SK-N-SH treated with all-trans-retinoic acid at 6 μM for 48 hours (cell line): ENCODE measurements at regions not wholly inside any gene's neighbourhood (a gene's known extent, or its start where the extent isn't known, plus 50 kb on each side); places are given as distances from the start of the nearest gene placed in this dataset.

Experiments used
- ATAC-seq: fragments of 200-7000 bp; cut with Tn5 transposase; 3 replicates; pipeline ENCODE4 v1.9.1; 2020; ENCODE audit warnings: mild to moderate bottlenecking, moderate library complexity
- ARNTL ChIP-seq: fragments of 450-650 bp; formaldehyde crosslinking; IDR thresholded peaks from 2 replicates; pipeline ENCODE4 v1.5.0; 2020; ENCODE audit warnings: low read depth, mild to moderate bottlenecking, moderate library complexity, borderline replicate concordance
- BACH2 ChIP-seq: fragments of 250-450 bp; sonication (Bioruptor Pico); IDR thresholded peaks from 2 replicates; pipeline ENCODE4 v1.9.0; 2021; ENCODE audit warnings: mild to moderate bottlenecking, borderline replicate concordance
- CSDC2 ChIP-seq: fragments of 250-450 bp; sonication (Bioruptor Pico); IDR thresholded peaks from 2 replicates; pipeline ENCODE4 v1.5.0; 2020; ENCODE audit warnings: mild to moderate bottlenecking, moderate library complexity
- ESRRG ChIP-seq: fragments of 250-450 bp; sonication (Bioruptor Pico); IDR thresholded peaks from 2 replicates; pipeline ENCODE4 v1.6.1; 2021; ENCODE audit warnings: mild to moderate bottlenecking
- GLIS3 ChIP-seq: fragments of 250-450 bp; sonication (Bioruptor Pico); IDR thresholded peaks from 2 replicates; pipeline ENCODE4 v1.5.0; 2020; ENCODE audit warnings: mild to moderate bottlenecking, moderate library complexity
- ISL1 ChIP-seq: fragments of 250-450 bp; sonication (Bioruptor Pico); IDR thresholded peaks from 2 replicates; pipeline ENCODE4 v2.1.2; 2022; ENCODE audit warnings: mild to moderate bottlenecking, moderate library complexity
- OSR1 ChIP-seq: fragments of 250-450 bp; sonication (Bioruptor Pico); IDR thresholded peaks from 2 replicates; pipeline ENCODE4 v1.8.0; 2022; ENCODE audit warnings: moderate library complexity, mild to moderate bottlenecking, inconsistent platforms
- PPARA ChIP-seq: fragments of 250-450 bp; sonication (Bioruptor Pico); IDR thresholded peaks from 2 replicates; pipeline ENCODE4 v1.5.0; 2020; ENCODE audit warnings: mild to moderate bottlenecking, borderline replicate concordance
- RARB ChIP-seq: fragments of 250-450 bp; sonication (Bioruptor Pico); IDR thresholded peaks from 2 replicates; pipeline ENCODE4 v1.8.0; 2021; ENCODE audit warnings: mild to moderate bottlenecking, moderate library complexity
- SNAI2 ChIP-seq: fragments of 250-450 bp; sonication (Bioruptor Pico); IDR thresholded peaks from 2 replicates; pipeline ENCODE4 v1.5.0; 2020; ENCODE audit warnings: mild to moderate bottlenecking, moderate library complexity
- TCF4 ChIP-seq: fragments of 250-450 bp; sonication (Bioruptor Pico); IDR thresholded peaks from 2 replicates; pipeline ENCODE4 v1.8.0; 2021; ENCODE audit warnings: mild to moderate bottlenecking, moderate library complexity, borderline replicate concordance
- TOX ChIP-seq: fragments of 250-450 bp; sonication (Bioruptor Pico); IDR thresholded peaks from 2 replicates; pipeline ENCODE4 v1.8.0; 2021; ENCODE audit warnings: mild to moderate bottlenecking, moderate library complexity, borderline replicate concordance
- ZC3H10 ChIP-seq: fragments of 250-450 bp; sonication (Bioruptor Pico); IDR thresholded peaks from 2 replicates; pipeline ENCODE4 v1.5.1; 2021; ENCODE audit warnings: mild to moderate bottlenecking, moderate library complexity
- ZFP3 ChIP-seq: fragments of 250-450 bp; sonication (Bioruptor Pico); IDR thresholded peaks from 2 replicates; pipeline ENCODE4 v1.5.0; 2020; ENCODE audit warnings: mild to moderate bottlenecking, moderate library complexity
- ZFP30 ChIP-seq: fragments of 450-650 bp; formaldehyde crosslinking; IDR thresholded peaks from 2 replicates; pipeline ENCODE4 v1.5.0; 2022; ENCODE audit warnings: mild to moderate bottlenecking, moderate library complexity
- ZNF565 ChIP-seq: fragments of 450-650 bp; formaldehyde crosslinking; conservative IDR thresholded peaks from 2 replicates; pipeline ENCODE4 v1.5.0; 2020; ENCODE audit warnings: low read depth, mild to moderate bottlenecking, moderate library complexity
- ZNF70 ChIP-seq: fragments of 450-650 bp; formaldehyde crosslinking; IDR thresholded peaks from 2 replicates; pipeline ENCODE4 v1.5.0; 2020; ENCODE audit warnings: mild to moderate bottlenecking, moderate library complexity
- ZNF8 ChIP-seq: fragments of 450-650 bp; formaldehyde crosslinking; IDR thresholded peaks from 2 replicates; pipeline ENCODE4 v1.5.0; 2020; ENCODE audit warnings: mild to moderate bottlenecking, moderate library complexity
- TF ChIP-seq, protein P1 (sequence below): fragments of 250-450 bp; sonication (Bioruptor Pico); IDR thresholded peaks from 2 replicates; pipeline ENCODE4 v1.5.1; 2021; ENCODE audit warnings: mild to moderate bottlenecking, moderate library complexity
- TF ChIP-seq, protein P2 (sequence below): fragments of 250-450 bp; sonication (Bioruptor Pico); IDR thresholded peaks from 2 replicates; pipeline ENCODE4 v1.8.0; 2020; ENCODE audit warnings: mild to moderate bottlenecking, moderate library complexity, borderline replicate concordance
- TF ChIP-seq, protein P3 (sequence below): fragments of 250-450 bp; sonication (Bioruptor Pico); IDR thresholded peaks from 2 replicates; pipeline ENCODE4 v1.5.0; 2020; ENCODE audit warnings: mild to moderate bottlenecking, moderate library complexity
- TF ChIP-seq, protein P4 (sequence below): fragments of 250-450 bp; sonication (Bioruptor Pico); IDR thresholded peaks from 2 replicates; pipeline ENCODE4 v1.5.1; 2020; ENCODE audit warnings: low read depth, mild to moderate bottlenecking, moderate library complexity

DNA sequence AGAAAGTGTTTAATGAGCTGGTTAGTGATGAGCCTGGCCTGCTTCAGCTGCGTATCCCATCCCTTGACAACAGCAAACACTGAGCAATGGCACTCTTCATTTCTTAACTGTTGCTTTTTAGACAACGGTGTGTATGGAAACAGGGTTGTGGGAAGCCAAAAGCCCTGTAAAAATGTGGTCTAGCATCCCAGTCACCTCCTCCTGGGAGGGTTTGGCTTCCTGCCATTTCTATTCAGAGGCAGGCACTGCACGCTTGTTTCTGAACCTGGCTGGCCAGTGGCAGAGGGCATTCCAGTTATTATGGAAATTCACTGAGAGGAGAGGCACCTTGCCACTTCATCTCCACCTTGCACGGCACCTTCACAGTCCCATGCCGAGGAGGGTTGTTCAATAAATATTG, 123.0 kb upstream of the ADARB2 start:
- TF ChIP-seq ESRRG (CRISPR knock-in tag) (no peak), ZNF8 (CRISPR knock-in tag) (no peak), ZNF70 (CRISPR knock-in tag) (no peak), ZNF565 (CRISPR knock-in tag) (no peak), TCF4 (CRISPR knock-in tag) (no peak), OSR1 (no peak), TOX (CRISPR knock-in tag) (no peak)
- TF ChIP-seq, protein P1, sequence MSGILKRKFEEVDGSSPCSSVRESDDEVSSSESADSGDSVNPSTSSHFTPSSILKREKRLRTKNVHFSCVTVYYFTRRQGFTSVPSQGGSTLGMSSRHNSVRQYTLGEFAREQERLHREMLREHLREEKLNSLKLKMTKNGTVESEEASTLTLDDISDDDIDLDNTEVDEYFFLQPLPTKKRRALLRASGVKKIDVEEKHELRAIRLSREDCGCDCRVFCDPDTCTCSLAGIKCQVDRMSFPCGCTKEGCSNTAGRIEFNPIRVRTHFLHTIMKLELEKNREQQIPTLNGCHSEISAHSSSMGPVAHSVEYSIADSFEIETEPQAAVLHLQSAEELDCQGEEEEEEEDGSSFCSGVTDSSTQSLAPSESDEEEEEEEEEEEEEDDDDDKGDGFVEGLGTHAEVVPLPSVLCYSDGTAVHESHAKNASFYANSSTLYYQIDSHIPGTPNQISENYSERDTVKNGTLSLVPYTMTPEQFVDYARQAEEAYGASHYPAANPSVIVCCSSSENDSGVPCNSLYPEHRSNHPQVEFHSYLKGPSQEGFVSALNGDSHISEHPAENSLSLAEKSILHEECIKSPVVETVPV (CRISPR knock-in tag): no peak
- TF ChIP-seq, protein P2, sequence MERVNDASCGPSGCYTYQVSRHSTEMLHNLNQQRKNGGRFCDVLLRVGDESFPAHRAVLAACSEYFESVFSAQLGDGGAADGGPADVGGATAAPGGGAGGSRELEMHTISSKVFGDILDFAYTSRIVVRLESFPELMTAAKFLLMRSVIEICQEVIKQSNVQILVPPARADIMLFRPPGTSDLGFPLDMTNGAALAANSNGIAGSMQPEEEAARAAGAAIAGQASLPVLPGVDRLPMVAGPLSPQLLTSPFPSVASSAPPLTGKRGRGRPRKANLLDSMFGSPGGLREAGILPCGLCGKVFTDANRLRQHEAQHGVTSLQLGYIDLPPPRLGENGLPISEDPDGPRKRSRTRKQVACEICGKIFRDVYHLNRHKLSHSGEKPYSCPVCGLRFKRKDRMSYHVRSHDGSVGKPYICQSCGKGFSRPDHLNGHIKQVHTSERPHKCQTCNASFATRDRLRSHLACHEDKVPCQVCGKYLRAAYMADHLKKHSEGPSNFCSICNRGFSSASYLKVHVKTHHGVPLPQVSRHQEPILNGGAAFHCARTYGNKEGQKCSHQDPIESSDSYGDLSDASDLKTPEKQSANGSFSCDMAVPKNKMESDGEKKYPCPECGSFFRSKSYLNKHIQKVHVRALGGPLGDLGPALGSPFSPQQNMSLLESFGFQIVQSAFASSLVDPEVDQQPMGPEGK (CRISPR knock-in tag): no peak
- TF ChIP-seq, protein P3, sequence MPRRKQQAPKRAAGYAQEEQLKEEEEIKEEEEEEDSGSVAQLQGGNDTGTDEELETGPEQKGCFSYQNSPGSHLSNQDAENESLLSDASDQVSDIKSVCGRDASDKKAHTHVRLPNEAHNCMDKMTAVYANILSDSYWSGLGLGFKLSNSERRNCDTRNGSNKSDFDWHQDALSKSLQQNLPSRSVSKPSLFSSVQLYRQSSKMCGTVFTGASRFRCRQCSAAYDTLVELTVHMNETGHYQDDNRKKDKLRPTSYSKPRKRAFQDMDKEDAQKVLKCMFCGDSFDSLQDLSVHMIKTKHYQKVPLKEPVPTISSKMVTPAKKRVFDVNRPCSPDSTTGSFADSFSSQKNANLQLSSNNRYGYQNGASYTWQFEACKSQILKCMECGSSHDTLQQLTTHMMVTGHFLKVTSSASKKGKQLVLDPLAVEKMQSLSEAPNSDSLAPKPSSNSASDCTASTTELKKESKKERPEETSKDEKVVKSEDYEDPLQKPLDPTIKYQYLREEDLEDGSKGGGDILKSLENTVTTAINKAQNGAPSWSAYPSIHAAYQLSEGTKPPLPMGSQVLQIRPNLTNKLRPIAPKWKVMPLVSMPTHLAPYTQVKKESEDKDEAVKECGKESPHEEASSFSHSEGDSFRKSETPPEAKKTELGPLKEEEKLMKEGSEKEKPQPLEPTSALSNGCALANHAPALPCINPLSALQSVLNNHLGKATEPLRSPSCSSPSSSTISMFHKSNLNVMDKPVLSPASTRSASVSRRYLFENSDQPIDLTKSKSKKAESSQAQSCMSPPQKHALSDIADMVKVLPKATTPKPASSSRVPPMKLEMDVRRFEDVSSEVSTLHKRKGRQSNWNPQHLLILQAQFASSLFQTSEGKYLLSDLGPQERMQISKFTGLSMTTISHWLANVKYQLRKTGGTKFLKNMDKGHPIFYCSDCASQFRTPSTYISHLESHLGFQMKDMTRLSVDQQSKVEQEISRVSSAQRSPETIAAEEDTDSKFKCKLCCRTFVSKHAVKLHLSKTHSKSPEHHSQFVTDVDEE: no peak
- TF ChIP-seq, protein P4, sequence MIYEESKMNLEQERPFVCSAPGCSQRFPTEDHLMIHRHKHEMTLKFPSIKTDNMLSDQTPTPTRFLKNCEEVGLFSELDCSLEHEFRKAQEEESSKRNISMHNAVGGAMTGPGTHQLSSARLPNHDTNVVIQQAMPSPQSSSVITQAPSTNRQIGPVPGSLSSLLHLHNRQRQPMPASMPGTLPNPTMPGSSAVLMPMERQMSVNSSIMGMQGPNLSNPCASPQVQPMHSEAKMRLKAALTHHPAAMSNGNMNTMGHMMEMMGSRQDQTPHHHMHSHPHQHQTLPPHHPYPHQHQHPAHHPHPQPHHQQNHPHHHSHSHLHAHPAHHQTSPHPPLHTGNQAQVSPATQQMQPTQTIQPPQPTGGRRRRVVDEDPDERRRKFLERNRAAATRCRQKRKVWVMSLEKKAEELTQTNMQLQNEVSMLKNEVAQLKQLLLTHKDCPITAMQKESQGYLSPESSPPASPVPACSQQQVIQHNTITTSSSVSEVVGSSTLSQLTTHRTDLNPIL (CRISPR knock-in tag): no peak
- ATAC-seq: no peak

DNA sequence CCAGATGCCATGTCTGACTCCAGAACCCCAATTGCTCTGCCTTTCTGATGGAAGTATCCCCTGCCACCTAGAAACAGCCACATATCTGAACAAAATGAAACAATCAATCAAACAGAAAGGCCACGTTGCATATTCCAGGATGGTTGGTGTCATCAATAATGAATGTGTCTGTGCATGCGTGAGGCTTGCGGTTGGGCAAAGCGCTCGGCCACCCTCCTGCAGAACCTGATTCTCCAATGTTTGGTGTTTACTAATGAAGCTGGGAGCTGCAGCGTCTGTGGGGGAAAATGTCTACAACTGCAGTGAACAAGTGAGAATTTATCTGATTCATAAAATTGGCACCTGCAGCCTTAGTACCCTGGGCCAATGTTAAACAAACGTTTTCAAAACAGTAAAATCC, 121.2 kb upstream of the ADARB2 start:
- TF ChIP-seq ESRRG (CRISPR knock-in tag) (no peak), PPARA (CRISPR knock-in tag) (no peak), RARB (CRISPR knock-in tag) (no peak), ARNTL (CRISPR knock-in tag) (no peak), ZFP3 (CRISPR knock-in tag) (no peak)
- no peak for ATAC-seq

DNA sequence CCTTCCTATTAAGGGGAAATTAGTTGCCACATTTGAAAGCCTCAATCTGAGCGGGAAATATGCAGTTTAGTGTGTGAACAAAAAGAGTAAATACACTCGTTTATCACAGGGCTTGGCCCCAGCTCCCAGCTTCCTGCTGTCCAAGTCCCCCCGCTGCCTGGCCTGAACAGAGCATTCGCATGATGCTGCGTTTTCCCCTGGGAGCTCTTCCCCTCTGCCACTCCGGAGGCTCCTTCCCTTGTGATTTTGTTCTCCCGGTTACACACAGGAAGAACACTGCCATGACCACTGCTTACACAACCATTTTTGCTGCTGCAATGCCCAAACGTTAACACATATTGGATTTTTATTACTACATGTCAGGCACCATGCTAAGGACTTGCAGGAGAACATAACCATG, 120.7 kb upstream of the ADARB2 start:
- no peak for TF ChIP-seq PPARA (CRISPR knock-in tag)
- no peak for ATAC-seq

DNA sequence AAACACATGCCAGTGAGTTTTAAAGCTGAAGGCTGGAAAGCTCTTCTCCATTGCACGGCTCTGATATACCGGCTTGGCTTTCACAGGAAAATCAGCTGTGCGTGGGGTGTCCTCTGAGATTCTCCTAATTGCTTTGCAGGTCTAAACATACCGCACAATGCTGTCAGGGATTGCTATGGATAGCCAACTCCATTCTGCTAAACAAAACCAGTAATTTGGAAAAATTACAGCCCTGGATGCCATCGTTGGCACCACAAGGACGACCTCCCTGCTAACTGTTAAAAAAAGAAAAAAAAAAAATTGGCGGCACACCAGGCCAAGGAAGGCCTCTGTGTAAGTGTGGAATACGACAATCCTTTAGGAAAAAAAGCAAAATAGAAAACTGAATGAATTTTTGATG, 118.6 kb upstream of the ADARB2 start:
- ATAC-seq: no peak
- TF ChIP-seq SNAI2 (CRISPR knock-in tag): no peak
- TF ChIP-seq TOX (CRISPR knock-in tag): no peak
- TF ChIP-seq OSR1: no peak
- no peak for TF ChIP-seq ZNF565 (CRISPR knock-in tag)
- TF ChIP-seq ZFP30 (CRISPR knock-in tag): no peak
- no peak for TF ChIP-seq ESRRG (CRISPR knock-in tag)
- TF ChIP-seq ZNF70 (CRISPR knock-in tag): no peak
- no peak for TF ChIP-seq GLIS3
- TF ChIP-seq PPARA (CRISPR knock-in tag): no peak
- TF ChIP-seq, protein P3: no peak
- TF ChIP-seq, protein P2 (CRISPR knock-in tag): no peak
- TF ChIP-seq ZC3H10 (CRISPR knock-in tag): no peak
- no peak for TF ChIP-seq BACH2
- TF ChIP-seq CSDC2 (CRISPR knock-in tag): no peak
- TF ChIP-seq, protein P1 (CRISPR knock-in tag): no peak
- TF ChIP-seq ISL1 (CRISPR knock-in tag): no peak
- no peak for TF ChIP-seq RARB (CRISPR knock-in tag)
